Heart left ventricle (tissue), 13 donors: ENCODE measurements at regions not wholly inside any gene's neighbourhood (a gene's known extent, or its start where the extent isn't known, plus 50 kb on each side); places are given as distances from the start of the nearest gene placed in this dataset.

Source experiments
- POLR2A ChIP-seq, 2 donors: fragments of 450-650 bp; IDR thresholded peaks; one replicate each; pipeline ENCODE4 v1.6.1; 2017; ENCODE audit warnings: antibody characterized with exemption in 2 of 2, mild to moderate bottlenecking in 2 of 2, moderate library complexity in 2 of 2
- TF ChIP-seq, protein P1 (sequence below), 12 donors: fragments of 200-600 bp; sonication (generic) in 4 of 12; IDR thresholded peaks; one replicate each; pipeline versions ENCODE4 v1.5.0 to v1.8.0; 2018 to 2022; ENCODE audit warnings: antibody characterized with exemption in 12 of 12, mild to moderate bottlenecking in 5 of 12
- donor health status: ischemic (EF 13 %, LVEDD 7.1; RV severe dilation, severe dysfunction).
- donor health status: DM: no; HTN: yes; CAD: no.
- donor health status: DM: no; HTN: no; CAD: no.
- donor health status: ischemic (EF 25% LVEDD 6.9; RV normal size, moderate dysfunction).
- donor health status: ischemic (EF 25% LVEDD 5.7; RV mildly dilated, moderate dysfunction).
- donor health status: ischemic (EF 35%, LVEDD 5.7; RV mildly dilated, moderate dysfunction).
- donor health status: nonischemic (EF 11% LVEDD 7.7; RV severe dilation, severe dysfunction).
- donor health status: DM: yes; HTN: yes; CAD: no.
- donor health status: PGD.
- donor health status: ischemic (EF 29% LVEDD 5.4; RV normal size, mild dysfunction).
- donor health status: nonischemic (EF 23%, LVEDD 6.1; RV moderate dilation, normal function).

DNA sequence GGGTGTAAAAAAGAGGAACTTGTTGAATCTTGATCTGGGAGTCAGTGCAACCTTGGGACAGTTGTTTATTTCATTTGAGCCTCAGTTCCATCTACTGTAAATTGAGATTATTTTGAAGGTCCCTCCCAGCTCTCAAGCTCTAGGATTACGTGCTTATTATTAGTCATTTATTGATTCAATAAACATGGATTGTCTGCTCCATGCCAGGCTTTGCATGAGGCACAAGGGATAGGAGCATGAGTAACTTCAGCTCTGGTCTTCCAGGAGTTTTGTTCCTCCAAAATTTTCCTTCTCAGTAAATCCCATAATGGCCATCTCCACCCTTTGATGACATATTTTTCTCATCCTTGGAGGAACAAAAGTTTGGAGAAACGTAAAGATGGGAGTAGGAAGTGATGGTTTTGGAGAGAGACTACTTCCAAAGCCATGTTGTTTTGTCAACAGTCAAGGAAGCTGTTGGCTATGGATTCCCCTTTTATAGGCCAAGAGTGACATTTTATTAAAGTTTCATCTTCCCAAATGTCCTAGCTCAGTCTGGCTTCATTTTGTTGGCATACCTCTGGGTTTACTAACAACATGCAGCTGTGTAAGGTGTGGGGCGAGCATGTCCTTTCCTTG lies 244.6 kb downstream of the DMRT2 start:
- TF ChIP-seq, protein P1, sequence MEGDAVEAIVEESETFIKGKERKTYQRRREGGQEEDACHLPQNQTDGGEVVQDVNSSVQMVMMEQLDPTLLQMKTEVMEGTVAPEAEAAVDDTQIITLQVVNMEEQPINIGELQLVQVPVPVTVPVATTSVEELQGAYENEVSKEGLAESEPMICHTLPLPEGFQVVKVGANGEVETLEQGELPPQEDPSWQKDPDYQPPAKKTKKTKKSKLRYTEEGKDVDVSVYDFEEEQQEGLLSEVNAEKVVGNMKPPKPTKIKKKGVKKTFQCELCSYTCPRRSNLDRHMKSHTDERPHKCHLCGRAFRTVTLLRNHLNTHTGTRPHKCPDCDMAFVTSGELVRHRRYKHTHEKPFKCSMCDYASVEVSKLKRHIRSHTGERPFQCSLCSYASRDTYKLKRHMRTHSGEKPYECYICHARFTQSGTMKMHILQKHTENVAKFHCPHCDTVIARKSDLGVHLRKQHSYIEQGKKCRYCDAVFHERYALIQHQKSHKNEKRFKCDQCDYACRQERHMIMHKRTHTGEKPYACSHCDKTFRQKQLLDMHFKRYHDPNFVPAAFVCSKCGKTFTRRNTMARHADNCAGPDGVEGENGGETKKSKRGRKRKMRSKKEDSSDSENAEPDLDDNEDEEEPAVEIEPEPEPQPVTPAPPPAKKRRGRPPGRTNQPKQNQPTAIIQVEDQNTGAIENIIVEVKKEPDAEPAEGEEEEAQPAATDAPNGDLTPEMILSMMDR (IDR thresholded peaks at IDR 0.05) = no peak
- TF ChIP-seq POLR2A (IDR thresholded peaks at IDR 0.05) = no peak
